GM23338 (cell line): ENCODE measurements at regions not wholly inside any gene's neighbourhood (a gene's known extent, or its start where the extent isn't known, plus 50 kb on each side); places are given as distances from the start of the nearest gene placed in this dataset.
"Not testable (repeated sequence)": the region's sequence is repeated elsewhere in the genome, so short reads cannot be mapped to it uniquely, and the experiment has no call there.

Experiments used
- ATAC-seq: fragments of 200-7000 bp; cut with Tn5 transposase; 3 replicates; pipeline ENCODE4 v1.9.1; 2020
- DNase-seq: peaks from one replicate; pipeline ENCODE4 v3.0.0-alpha.2; 2015; ENCODE audit warnings: low spot score
- H2AFZ ChIP-seq: fragments of 200-600 bp; sonication (generic); 2 replicates; pipeline ENCODE4 v1.8.0; 2016; ENCODE audit warnings: antibody characterized with exemption, mild to moderate bottlenecking, moderate library complexity
- H3F3A ChIP-seq: fragments of 200-600 bp; sonication (generic); replicated peaks from 2 replicates; pipeline ENCODE4 v1.8.0; 2017; ENCODE audit warnings: antibody characterized with exemption, mixed run types, low read depth
- H3K27ac ChIP-seq: fragments of 200-600 bp; sonication (generic); 2 replicates; pipeline ENCODE4 v1.6.1; 2016; ENCODE audit warnings: low read depth
- H3K27me3 ChIP-seq: fragments of 200-600 bp; sonication (generic); 2 replicates; pipeline ENCODE4 v1.8.0; 2016; ENCODE audit warnings: mild to moderate bottlenecking, mixed run types, moderate library complexity; ENCODE audit not compliant: insufficient read depth
- H3K36me3 ChIP-seq: fragments of 200-600 bp; sonication (generic); 2 replicates; pipeline ENCODE4 v1.8.0; 2016; ENCODE audit warnings: mild to moderate bottlenecking; ENCODE audit not compliant: insufficient read depth
- H3K4me1 ChIP-seq: fragments of 200-600 bp; sonication (generic); 2 replicates; pipeline ENCODE4 v1.8.0; 2016; ENCODE audit warnings: mild to moderate bottlenecking, moderate library complexity; ENCODE audit not compliant: insufficient read depth
- H3K4me2 ChIP-seq: fragments of 200-600 bp; sonication (generic); 2 replicates; pipeline ENCODE4 v1.7.1; 2017; ENCODE audit warnings: mixed run types
- H3K4me3 ChIP-seq: fragments of 200-600 bp; sonication (generic); 2 replicates; pipeline ENCODE4 v1.6.1; 2016; ENCODE audit warnings: mixed run types
- H3K79me2 ChIP-seq: fragments of 200-600 bp; sonication (generic); replicated peaks from 2 replicates; pipeline ENCODE4 v1.8.0; 2017; ENCODE audit warnings: mild to moderate bottlenecking; ENCODE audit not compliant: insufficient read depth
- H3K9me2 ChIP-seq: fragments of 200-600 bp; sonication (generic); 2 replicates; pipeline ENCODE4 v1.8.0; 2017; ENCODE audit not compliant: insufficient read depth
- H4K20me1 ChIP-seq: fragments of 200-600 bp; sonication (generic); replicated peaks from 2 replicates; pipeline ENCODE4 v1.8.0; 2017; ENCODE audit warnings: mild to moderate bottlenecking; ENCODE audit not compliant: insufficient read depth
- H3K27ac Mint-ChIP-seq: 2 replicates; pipeline ENCODE4 v1.8.0; 2020; ENCODE audit warnings: inconsistent platforms, mild to moderate bottlenecking, moderate library complexity, mixed read lengths
- H3K27me3 Mint-ChIP-seq: 3 replicates; pipeline ENCODE4 v1.8.0; 2022; ENCODE audit warnings: low read depth, mild to moderate bottlenecking, moderate library complexity, mixed read lengths, inconsistent platforms; ENCODE audit not compliant: insufficient read depth, poor library complexity
- H3K36me3 Mint-ChIP-seq: 3 replicates; pipeline ENCODE4 v1.8.0; 2021; ENCODE audit warnings: low read depth, mild to moderate bottlenecking, inconsistent platforms, moderate library complexity, mixed read lengths
- H3K4me1 Mint-ChIP-seq: 3 replicates; pipeline ENCODE4 v1.8.0; 2020; ENCODE audit warnings: mild to moderate bottlenecking, inconsistent platforms, mixed read lengths
- H3K4me3 Mint-ChIP-seq: 3 replicates; pipeline ENCODE4 v1.8.0; 2021; ENCODE audit warnings: moderate library complexity, mild to moderate bottlenecking, inconsistent platforms, mixed read lengths
- H3K9me3 Mint-ChIP-seq: 3 replicates; pipeline ENCODE4 v1.8.0; 2020; ENCODE audit warnings: moderate library complexity, mild to moderate bottlenecking, inconsistent platforms, mixed read lengths
- CTCF ChIP-seq, 2 experiments: fragments of 200-600 bp in 1 of 2; sonication (generic) in 1 of 2; conservative IDR thresholded peaks; 2 replicates each; pipeline versions ENCODE4 v1.5.1 to v1.6.1; 2016 to 2017; ENCODE audit warnings: antibody characterized with exemption in 2 of 2, low read depth in 2 of 2, mild to moderate bottlenecking in 2 of 2, moderate library complexity in 1 of 2
- JUNB ChIP-seq: IDR thresholded peaks from one replicate; pipeline ENCODE4 v1.6.1; 2016; ENCODE audit warnings: antibody characterized with exemption; ENCODE audit not compliant: unreplicated experiment
- NANOG ChIP-seq: IDR thresholded peaks from 2 replicates; pipeline ENCODE4 v1.6.1; 2016; ENCODE audit warnings: antibody characterized with exemption, borderline replicate concordance
- POLR2AphosphoS5 ChIP-seq: IDR thresholded peaks from 2 replicates; pipeline ENCODE4 v1.6.1; 2016; ENCODE audit warnings: antibody characterized with exemption, low read depth
- STAT1 ChIP-seq: IDR thresholded peaks from one replicate; pipeline ENCODE4 v1.6.1; 2016; ENCODE audit warnings: antibody characterized with exemption; ENCODE audit not compliant: unreplicated experiment
- ZNF114 ChIP-seq: fragments of 250-450 bp; sonication (Bioruptor Pico); IDR thresholded peaks from 2 replicates; pipeline ENCODE4 v1.5.0; 2020; ENCODE audit warnings: mild to moderate bottlenecking, moderate library complexity
- ZNF331 ChIP-seq: fragments of 250-450 bp; sonication (Bioruptor Pico); IDR thresholded peaks from 2 replicates; pipeline ENCODE4 v1.5.0; 2020; ENCODE audit warnings: low read depth, mild to moderate bottlenecking, moderate library complexity
- TF ChIP-seq, protein P1 (sequence below): IDR thresholded peaks from 2 replicates; pipeline ENCODE4 v1.6.1; 2016; ENCODE audit warnings: antibody characterized with exemption
- TF ChIP-seq, protein P2 (sequence below): IDR thresholded peaks from one replicate; pipeline ENCODE4 v1.6.1; 2018; ENCODE audit warnings: antibody characterized with exemption; ENCODE audit not compliant: unreplicated experiment

DNA sequence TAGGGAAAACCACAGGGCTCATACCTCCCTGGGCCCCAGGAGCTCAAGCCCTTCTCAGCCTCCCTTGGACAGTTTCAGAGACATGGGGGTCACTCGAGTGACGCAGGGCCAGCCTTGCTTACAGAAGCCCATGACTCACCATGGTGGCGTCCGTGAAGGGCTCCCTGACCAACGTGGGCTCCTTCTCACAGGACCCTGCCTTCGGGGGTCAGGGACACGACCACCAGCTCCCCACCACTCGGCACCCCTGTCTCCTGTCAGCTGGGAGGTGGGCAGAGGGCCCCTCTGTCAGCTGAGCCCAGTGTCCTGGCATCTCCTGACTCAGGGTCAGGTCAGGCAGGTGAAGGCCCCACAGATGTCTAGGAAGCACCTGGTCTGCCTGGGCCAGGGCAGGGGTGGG, 126.3 kb upstream of the ANO1 start (continued):
- no peak for TF ChIP-seq CTCF (conservative IDR thresholded peaks at IDR 0.05; ENCODE audit: low read depth in 2 of 2)
- TF ChIP-seq POLR2AphosphoS5, result no peak
- TF ChIP-seq, protein P1, sequence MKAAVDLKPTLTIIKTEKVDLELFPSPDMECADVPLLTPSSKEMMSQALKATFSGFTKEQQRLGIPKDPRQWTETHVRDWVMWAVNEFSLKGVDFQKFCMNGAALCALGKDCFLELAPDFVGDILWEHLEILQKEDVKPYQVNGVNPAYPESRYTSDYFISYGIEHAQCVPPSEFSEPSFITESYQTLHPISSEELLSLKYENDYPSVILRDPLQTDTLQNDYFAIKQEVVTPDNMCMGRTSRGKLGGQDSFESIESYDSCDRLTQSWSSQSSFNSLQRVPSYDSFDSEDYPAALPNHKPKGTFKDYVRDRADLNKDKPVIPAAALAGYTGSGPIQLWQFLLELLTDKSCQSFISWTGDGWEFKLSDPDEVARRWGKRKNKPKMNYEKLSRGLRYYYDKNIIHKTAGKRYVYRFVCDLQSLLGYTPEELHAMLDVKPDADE, result no peak
- no peak for TF ChIP-seq ZNF114 (CRISPR knock-in tag)
- TF ChIP-seq JUNB, result no peak
- TF ChIP-seq NANOG, result no peak

GRCh38 chr11:69952229-69952975, 125.7 kb upstream of the ANO1 start:
- H3K4me3 ChIP-seq, DNase-seq, H3K9me3 Mint-ChIP-seq, H3K27ac Mint-ChIP-seq, H3K27me3 ChIP-seq, H3K4me1 ChIP-seq, H2AFZ ChIP-seq, H3K36me3 ChIP-seq, H3K4me2 ChIP-seq, H3F3A ChIP-seq, H3K27ac ChIP-seq, H3K9me2 ChIP-seq, H3K36me3 Mint-ChIP-seq, H4K20me1 ChIP-seq, H3K4me3 Mint-ChIP-seq, H3K79me2 ChIP-seq, ATAC-seq: not testable (repeated sequence)
- Mint-ChIP-seq H3K4me1 (peaks cover 22% of the 10 kb centered on the region), H3K27me3 (peaks cover 14% of the 10 kb centered on the region)

DNA sequence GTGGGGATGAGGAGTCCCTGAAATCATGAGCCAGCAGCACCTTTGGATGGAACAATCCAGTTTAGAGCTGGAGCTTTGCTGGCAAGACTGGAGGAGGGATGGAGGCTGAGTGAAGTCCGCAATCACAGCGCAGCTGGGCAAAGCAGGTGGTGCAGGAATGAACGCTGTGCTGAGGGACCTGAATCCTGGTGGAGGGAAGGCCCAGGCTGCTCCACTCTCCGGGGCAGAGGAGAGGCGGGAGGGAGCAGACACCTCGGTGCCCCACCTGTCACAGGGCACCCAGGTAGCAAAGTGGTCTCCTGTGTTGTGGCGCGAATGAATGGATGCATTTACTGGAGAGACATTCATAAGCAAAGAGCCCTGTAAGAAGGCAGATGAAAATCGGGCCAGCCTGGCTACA, 124.8 kb upstream of the ANO1 start:
- Histone ChIP-seq H3K4me1 (no peaks in the 10 kb centered on the region), H3K4me2 (no peak overlapping the region), H3K36me3 (no peaks in the 10 kb centered on the region), H3K79me2 (no peaks in the 10 kb centered on the region), H3K27me3 (no peaks in the 10 kb centered on the region), H3K4me3 (no peak overlapping the region), H2AFZ (no peak overlapping the region), H3K9me2 (no peaks in the 10 kb centered on the region), H3F3A (no peaks in the 10 kb centered on the region), H4K20me1 (no peaks in the 10 kb centered on the region), H3K27ac (no peak overlapping the region)
- Mint-ChIP-seq H3K27ac (no peak overlapping the region), H3K36me3 (no peaks in the 10 kb centered on the region), H3K9me3 (peaks cover 4% of the 10 kb centered on the region; the same call in 2 of the 3 replicates), H3K4me3 (no peak overlapping the region), H3K27me3 (peaks cover 12% of the 10 kb centered on the region), H3K4me1 (peaks cover 19% of the 10 kb centered on the region)
- DNase-seq, result no peak
- no peak for ATAC-seq
- TF ChIP-seq, protein P2, sequence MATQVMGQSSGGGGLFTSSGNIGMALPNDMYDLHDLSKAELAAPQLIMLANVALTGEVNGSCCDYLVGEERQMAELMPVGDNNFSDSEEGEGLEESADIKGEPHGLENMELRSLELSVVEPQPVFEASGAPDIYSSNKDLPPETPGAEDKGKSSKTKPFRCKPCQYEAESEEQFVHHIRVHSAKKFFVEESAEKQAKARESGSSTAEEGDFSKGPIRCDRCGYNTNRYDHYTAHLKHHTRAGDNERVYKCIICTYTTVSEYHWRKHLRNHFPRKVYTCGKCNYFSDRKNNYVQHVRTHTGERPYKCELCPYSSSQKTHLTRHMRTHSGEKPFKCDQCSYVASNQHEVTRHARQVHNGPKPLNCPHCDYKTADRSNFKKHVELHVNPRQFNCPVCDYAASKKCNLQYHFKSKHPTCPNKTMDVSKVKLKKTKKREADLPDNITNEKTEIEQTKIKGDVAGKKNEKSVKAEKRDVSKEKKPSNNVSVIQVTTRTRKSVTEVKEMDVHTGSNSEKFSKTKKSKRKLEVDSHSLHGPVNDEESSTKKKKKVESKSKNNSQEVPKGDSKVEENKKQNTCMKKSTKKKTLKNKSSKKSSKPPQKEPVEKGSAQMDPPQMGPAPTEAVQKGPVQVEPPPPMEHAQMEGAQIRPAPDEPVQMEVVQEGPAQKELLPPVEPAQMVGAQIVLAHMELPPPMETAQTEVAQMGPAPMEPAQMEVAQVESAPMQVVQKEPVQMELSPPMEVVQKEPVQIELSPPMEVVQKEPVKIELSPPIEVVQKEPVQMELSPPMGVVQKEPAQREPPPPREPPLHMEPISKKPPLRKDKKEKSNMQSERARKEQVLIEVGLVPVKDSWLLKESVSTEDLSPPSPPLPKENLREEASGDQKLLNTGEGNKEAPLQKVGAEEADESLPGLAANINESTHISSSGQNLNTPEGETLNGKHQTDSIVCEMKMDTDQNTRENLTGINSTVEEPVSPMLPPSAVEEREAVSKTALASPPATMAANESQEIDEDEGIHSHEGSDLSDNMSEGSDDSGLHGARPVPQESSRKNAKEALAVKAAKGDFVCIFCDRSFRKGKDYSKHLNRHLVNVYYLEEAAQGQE, result no peak
- no peak for TF ChIP-seq CTCF (conservative IDR thresholded peaks at IDR 0.05; ENCODE audit: low read depth in 2 of 2)
- TF ChIP-seq STAT1, result no peak
- TF ChIP-seq ZNF331, result no peak
